ENCODE measurements at regions not wholly inside any gene's neighbourhood (a gene's known extent, or its start where the extent isn't known, plus 50 kb on each side); places are given as distances from the start of the nearest gene placed in this dataset.

- 2% methylated on average over 6 of the region's 6 CpGs for WGBS (ENCODE audit: insufficient coverage, insufficient replicate concordance, low lambda C conversion rate, missing lambda C conversion rate)
- BruUV-seq (replicated peaks), result no TSS peak
- Histone ChIP-seq H3K4me1 (ENCODE audit: control insufficient read depth, insufficient read depth, low read length) (no peaks in the 10 kb centered on the region), H2AFZ (ENCODE audit: control insufficient read depth, low read depth, low read length) (no peak overlapping the region), H3K4me3 (no peak overlapping the region), H4K20me1 (ENCODE audit: control insufficient read depth, insufficient read depth) (no peaks in the 10 kb centered on the region), H3K9me3 (replicated peaks; ENCODE audit: control insufficient read depth, insufficient read depth, low read length) (no peaks in the 10 kb centered on the region), H3K79me2 (ENCODE audit: control insufficient read depth, insufficient read depth, low read length) (no peaks in the 10 kb centered on the region), H3K9ac (ENCODE audit: control insufficient read depth, insufficient read depth, low read length) (no peak overlapping the region), H3K36me3 (ENCODE audit: control insufficient read depth in 2 of 2, insufficient read depth in 2 of 2, low read length in 1 of 2) (no peaks in the 10 kb centered on the region), H3K4me2 (ENCODE audit: control insufficient read depth, insufficient read depth) (no peak overlapping the region), H3K27me3 (replicated peaks in 1 of 2; ENCODE audit: control insufficient read depth in 2 of 2, insufficient read depth in 2 of 2, low read length in 1 of 2) (no peaks in the 10 kb centered on the region), H3K27ac (ENCODE audit: control insufficient read depth, insufficient read depth) (no peak overlapping the region)
- ChIA-PET CTCF (no interaction called here), RAD21 (ENCODE audit: unreplicated experiment) (no interaction called here), POLR2A (no interaction called here), SMC1A (ENCODE audit: uncharacterized antibody, unreplicated experiment) (no interaction called here)
- FAIRE-seq, result no peak
- ATAC-seq, result no peak
- intact Hi-C loops (cut with micrococcal nuclease; ENCODE audit: unreplicated experiment) (no loop called here), in situ Hi-C loops (cut with MboI) (no loop called here)
- TF ChIP-seq, protein P1, sequence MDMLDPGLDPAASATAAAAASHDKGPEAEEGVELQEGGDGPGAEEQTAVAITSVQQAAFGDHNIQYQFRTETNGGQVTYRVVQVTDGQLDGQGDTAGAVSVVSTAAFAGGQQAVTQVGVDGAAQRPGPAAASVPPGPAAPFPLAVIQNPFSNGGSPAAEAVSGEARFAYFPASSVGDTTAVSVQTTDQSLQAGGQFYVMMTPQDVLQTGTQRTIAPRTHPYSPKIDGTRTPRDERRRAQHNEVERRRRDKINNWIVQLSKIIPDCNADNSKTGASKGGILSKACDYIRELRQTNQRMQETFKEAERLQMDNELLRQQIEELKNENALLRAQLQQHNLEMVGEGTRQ (IDR thresholded peaks at IDR 0.05; ENCODE audit: borderline replicate concordance, low read depth, low read length), result no peak
- DNase-seq (ENCODE audit: low read depth, low spot score), result no peak
Measured at GRCh38 chr2:118716102-118716501, 131.3 kb downstream of the EN1 start.

GRCh38 chr2:118714118-118714517 lies 133.3 kb downstream of the EN1 start:
- no peaks in the 10 kb centered on the region for H3K27me3 ChIP-seq (replicated peaks in 1 of 2; ENCODE audit: control insufficient read depth in 2 of 2, insufficient read depth in 2 of 2, low read length in 1 of 2)
- in situ Hi-C loops (cut with MboI) (no loop called here), intact Hi-C loops (cut with micrococcal nuclease; ENCODE audit: unreplicated experiment) (no loop called here)
- ChIA-PET CTCF (no interaction called here), POLR2A (no interaction called here), SMC1A (ENCODE audit: uncharacterized antibody, unreplicated experiment) (no interaction called here), RAD21 (ENCODE audit: unreplicated experiment) (no interaction called here)
- no peaks in the 10 kb centered on the region for H3K79me2 ChIP-seq (ENCODE audit: control insufficient read depth, insufficient read depth, low read length)
- 31% methylated on average over 6 of the region's 6 CpGs for WGBS (ENCODE audit: insufficient coverage, insufficient replicate concordance, low lambda C conversion rate, missing lambda C conversion rate)
- no peaks in the 10 kb centered on the region for H3K36me3 ChIP-seq (ENCODE audit: control insufficient read depth in 2 of 2, insufficient read depth in 2 of 2, low read length in 1 of 2)
- no peak overlapping the region for H2AFZ ChIP-seq (ENCODE audit: control insufficient read depth, low read depth, low read length)
- TF ChIP-seq DPF2 (IDR thresholded peaks at IDR 0.05) (no peak), JUNB (IDR thresholded peaks at IDR 0.05) (no peak), CBFB (IDR thresholded peaks at IDR 0.05; ENCODE audit: low read depth) (no peak), HDGF (IDR thresholded peaks at IDR 0.05) (no peak), NR2C2 (IDR thresholded peaks at IDR 0.05; ENCODE audit: borderline replicate concordance, control insufficient read depth, insufficient read length, low read depth) (no peak)
- TF ChIP-seq, protein P2, sequence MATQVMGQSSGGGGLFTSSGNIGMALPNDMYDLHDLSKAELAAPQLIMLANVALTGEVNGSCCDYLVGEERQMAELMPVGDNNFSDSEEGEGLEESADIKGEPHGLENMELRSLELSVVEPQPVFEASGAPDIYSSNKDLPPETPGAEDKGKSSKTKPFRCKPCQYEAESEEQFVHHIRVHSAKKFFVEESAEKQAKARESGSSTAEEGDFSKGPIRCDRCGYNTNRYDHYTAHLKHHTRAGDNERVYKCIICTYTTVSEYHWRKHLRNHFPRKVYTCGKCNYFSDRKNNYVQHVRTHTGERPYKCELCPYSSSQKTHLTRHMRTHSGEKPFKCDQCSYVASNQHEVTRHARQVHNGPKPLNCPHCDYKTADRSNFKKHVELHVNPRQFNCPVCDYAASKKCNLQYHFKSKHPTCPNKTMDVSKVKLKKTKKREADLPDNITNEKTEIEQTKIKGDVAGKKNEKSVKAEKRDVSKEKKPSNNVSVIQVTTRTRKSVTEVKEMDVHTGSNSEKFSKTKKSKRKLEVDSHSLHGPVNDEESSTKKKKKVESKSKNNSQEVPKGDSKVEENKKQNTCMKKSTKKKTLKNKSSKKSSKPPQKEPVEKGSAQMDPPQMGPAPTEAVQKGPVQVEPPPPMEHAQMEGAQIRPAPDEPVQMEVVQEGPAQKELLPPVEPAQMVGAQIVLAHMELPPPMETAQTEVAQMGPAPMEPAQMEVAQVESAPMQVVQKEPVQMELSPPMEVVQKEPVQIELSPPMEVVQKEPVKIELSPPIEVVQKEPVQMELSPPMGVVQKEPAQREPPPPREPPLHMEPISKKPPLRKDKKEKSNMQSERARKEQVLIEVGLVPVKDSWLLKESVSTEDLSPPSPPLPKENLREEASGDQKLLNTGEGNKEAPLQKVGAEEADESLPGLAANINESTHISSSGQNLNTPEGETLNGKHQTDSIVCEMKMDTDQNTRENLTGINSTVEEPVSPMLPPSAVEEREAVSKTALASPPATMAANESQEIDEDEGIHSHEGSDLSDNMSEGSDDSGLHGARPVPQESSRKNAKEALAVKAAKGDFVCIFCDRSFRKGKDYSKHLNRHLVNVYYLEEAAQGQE (IDR thresholded peaks at IDR 0.05; ENCODE audit: low read depth, low read length), result peak; percentile 50; the same call in 1 of the 2 replicates
- H3K27ac ChIP-seq (ENCODE audit: control insufficient read depth, insufficient read depth), result no peak overlapping the region
- H3K4me2 ChIP-seq (ENCODE audit: control insufficient read depth, insufficient read depth), result no peak overlapping the region
- no peak overlapping the region for H3K9ac ChIP-seq (ENCODE audit: control insufficient read depth, insufficient read depth, low read length)
- BruUV-seq (replicated peaks), result no TSS peak
- H3K9me3 ChIP-seq (replicated peaks; ENCODE audit: control insufficient read depth, insufficient read depth, low read length), result no peaks in the 10 kb centered on the region
- ATAC-seq, result no peak
- DNase-seq (ENCODE audit: low read depth, low spot score), result no peak
- FAIRE-seq, result no peak
- no peak overlapping the region for H3K4me3 ChIP-seq
- H3K4me1 ChIP-seq (ENCODE audit: control insufficient read depth, insufficient read depth, low read length), result no peaks in the 10 kb centered on the region
- H4K20me1 ChIP-seq (ENCODE audit: control insufficient read depth, insufficient read depth), result no peaks in the 10 kb centered on the region

Data from GM12878 (cell line).